ENCODE measurements at regions not wholly inside any gene's neighbourhood (a gene's known extent, or its start where the extent isn't known, plus 50 kb on each side); places are given as distances from the start of the nearest gene placed in this dataset.

DNA sequence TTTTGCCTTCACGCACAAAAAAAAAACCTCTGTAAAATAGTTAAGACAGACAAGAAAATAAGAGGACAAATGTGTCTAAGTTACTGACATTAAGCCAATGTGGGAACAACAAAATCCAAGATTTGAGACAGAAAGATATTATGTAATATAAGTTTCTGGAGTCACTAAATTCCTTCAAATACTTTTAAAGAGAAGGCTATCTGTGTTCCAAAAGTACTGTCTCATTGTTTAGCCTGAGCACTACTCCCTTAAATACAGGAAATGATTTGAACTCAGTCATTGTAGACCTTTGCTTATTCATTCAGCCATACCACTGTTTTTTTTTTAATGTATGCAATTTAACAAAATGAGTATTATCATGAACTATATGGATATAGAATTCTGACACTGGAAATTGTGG lies 82.7 kb upstream of the KITLG start:
- intact Hi-C loops (cut with DNase I), result no loop called here
- no peak for ATAC-seq (ENCODE audit: low FRiP score)
- no peaks in the 10 kb centered on the region for H3K27me3 ChIP-seq (ENCODE audit: control insufficient read depth in 1 of 2, insufficient read depth in 2 of 2, low read length in 1 of 2)
- no peaks in the 10 kb centered on the region for H3K4me1 ChIP-seq (ENCODE audit: control insufficient read depth in 1 of 2, insufficient read depth in 2 of 2, low read length in 2 of 2)
- DNase-seq, result no peak
- H3K9me3 ChIP-seq (ENCODE audit: control insufficient read depth, low read length), result no peaks in the 10 kb centered on the region
- no peak overlapping the region for H3K4me3 ChIP-seq (ENCODE audit: low read length in 2 of 2)
- no peak overlapping the region for H3K27ac ChIP-seq (ENCODE audit: low read depth in 1 of 2, low read length in 2 of 2)
- WGBS, 2 donors, result 82 to 83% methylated on average over 1 of the region's 1 CpG
- no peaks in the 10 kb centered on the region for H3K36me3 ChIP-seq (ENCODE audit: control insufficient read depth in 1 of 2, insufficient read depth in 2 of 2, low read length in 1 of 2)

DNA sequence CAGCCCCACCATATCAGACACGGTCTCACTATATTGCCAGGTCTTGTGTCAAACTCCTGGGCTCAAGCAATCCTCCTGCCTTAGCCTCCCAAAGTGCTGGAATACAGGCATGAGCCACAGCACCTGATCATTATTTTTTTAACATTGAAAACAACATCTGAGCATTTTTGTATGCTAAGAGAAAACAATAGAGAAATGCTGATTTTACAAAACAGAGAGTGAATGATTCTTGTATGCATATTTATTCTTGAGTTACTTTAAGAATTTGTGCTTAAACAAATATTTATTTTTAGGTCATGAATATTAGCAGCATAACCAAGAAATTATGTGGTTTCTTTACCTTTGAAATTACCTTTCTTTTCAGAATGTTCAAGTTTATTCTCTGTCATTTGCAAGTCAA lies 81.8 kb upstream of the KITLG start:
- 88 to 95% methylated on average over 1 of the region's 1 CpG for WGBS, 2 donors
- Histone ChIP-seq H3K27ac (ENCODE audit: low read depth in 1 of 2, low read length in 2 of 2) (no peak overlapping the region), H3K4me1 (ENCODE audit: control insufficient read depth in 1 of 2, insufficient read depth in 2 of 2, low read length in 2 of 2) (no peaks in the 10 kb centered on the region), H3K9me3 (ENCODE audit: control insufficient read depth, low read length) (no peaks in the 10 kb centered on the region), H3K36me3 (ENCODE audit: control insufficient read depth in 1 of 2, insufficient read depth in 2 of 2, low read length in 1 of 2) (no peaks in the 10 kb centered on the region), H3K27me3 (ENCODE audit: control insufficient read depth in 1 of 2, insufficient read depth in 2 of 2, low read length in 1 of 2) (no peaks in the 10 kb centered on the region), H3K4me3 (ENCODE audit: low read length in 2 of 2) (no peak overlapping the region)
- intact Hi-C loops (cut with DNase I), result no loop called here
- ATAC-seq (ENCODE audit: low FRiP score) (no peak), DNase-seq (no peak)

DNA sequence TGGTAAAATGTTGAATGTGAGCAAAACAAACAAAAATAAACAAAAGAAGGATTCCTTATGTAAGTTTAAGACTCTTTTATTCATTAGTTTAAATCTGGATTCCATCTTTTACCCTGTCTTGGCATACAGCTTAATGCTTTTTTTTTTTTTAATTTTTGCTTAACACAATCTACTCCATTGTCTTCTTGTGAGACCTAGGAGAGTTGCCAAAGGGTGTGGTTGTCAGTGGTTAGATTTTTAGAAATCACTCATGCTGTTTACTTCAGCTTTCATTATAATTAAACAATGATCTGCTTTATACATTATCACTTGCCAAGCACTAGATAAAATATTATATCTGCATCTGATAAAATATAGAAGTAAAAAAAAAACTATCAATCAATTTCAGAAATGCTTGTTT lies 77.7 kb upstream of the KITLG start:
- Histone ChIP-seq H3K36me3 (ENCODE audit: control insufficient read depth in 1 of 2, insufficient read depth in 2 of 2, low read length in 1 of 2) (no peaks in the 10 kb centered on the region), H3K4me3 (ENCODE audit: low read length in 2 of 2) (no peak overlapping the region), H3K27ac (ENCODE audit: low read depth in 1 of 2, low read length in 2 of 2) (no peak overlapping the region), H3K27me3 (ENCODE audit: control insufficient read depth in 1 of 2, insufficient read depth in 2 of 2, low read length in 1 of 2) (no peaks in the 10 kb centered on the region), H3K9me3 (ENCODE audit: control insufficient read depth, low read length) (no peaks in the 10 kb centered on the region), H3K4me1 (ENCODE audit: control insufficient read depth in 1 of 2, insufficient read depth in 2 of 2, low read length in 2 of 2) (no peaks in the 10 kb centered on the region)
- DNase-seq (no peak), ATAC-seq (ENCODE audit: low FRiP score) (no peak)
- intact Hi-C loops (cut with DNase I), result loop anchor here in 1 of 2 donors (5.0 kb wide), 1 partner anchor 446 kb away; no protein-coding TSS in a partner anchor

DNA sequence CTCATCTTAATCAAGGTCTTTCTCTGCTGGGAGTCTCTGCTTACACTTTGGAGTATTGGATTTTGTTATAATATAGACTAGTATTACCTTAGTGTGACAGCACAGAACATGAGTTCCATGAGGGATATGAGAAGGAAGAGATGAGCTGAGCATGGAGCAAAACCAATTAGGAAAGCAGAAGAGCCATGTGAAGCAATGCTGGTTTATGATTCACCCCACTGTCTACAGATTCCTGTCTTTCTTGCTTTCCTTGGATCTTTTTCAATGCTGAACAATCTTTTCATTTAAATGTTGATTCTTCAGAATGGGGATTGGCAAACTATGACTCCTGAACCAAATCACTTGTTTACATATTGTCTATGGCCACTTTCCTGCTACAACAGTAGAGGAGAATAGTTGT lies 70.4 kb upstream of the KITLG start:
- intact Hi-C loops (cut with DNase I), result no loop called here
- DNase-seq, result no peak

DNA sequence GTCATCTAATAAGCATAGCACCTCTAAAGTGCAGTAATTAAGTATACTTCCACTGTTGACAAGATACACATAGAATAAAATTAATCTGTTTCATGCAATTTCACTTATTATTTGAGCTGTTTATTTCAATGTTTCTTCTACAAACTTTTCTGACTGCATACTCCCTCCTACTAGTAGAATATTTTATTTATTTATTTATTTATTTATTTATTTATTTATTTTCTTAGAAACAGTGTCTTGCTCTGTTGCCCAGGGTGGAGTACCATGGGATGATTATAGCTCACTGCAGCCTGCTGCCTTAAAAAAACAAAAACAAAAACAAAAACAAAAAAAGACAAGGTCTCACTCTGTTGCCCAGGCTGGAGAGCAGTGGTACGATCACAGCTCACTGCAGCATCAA lies 68.4 kb upstream of the KITLG start:
- H3K4me1 ChIP-seq (ENCODE audit: control insufficient read depth in 1 of 2, insufficient read depth in 2 of 2, low read length in 2 of 2), result no peaks in the 10 kb centered on the region

More for the DNA sequence above, 70.4 kb upstream of the KITLG start:
- no peaks in the 10 kb centered on the region for H3K4me1 ChIP-seq (ENCODE audit: control insufficient read depth in 1 of 2, insufficient read depth in 2 of 2, low read length in 2 of 2)
- H3K27ac ChIP-seq (ENCODE audit: low read depth in 1 of 2, low read length in 2 of 2), result no peak overlapping the region
- no peak overlapping the region for H3K4me3 ChIP-seq (ENCODE audit: low read length in 2 of 2)
- ATAC-seq (ENCODE audit: low FRiP score), result no peak
- H3K36me3 ChIP-seq (ENCODE audit: control insufficient read depth in 1 of 2, insufficient read depth in 2 of 2, low read length in 1 of 2), result no peaks in the 10 kb centered on the region
- no peaks in the 10 kb centered on the region for H3K27me3 ChIP-seq (ENCODE audit: control insufficient read depth in 1 of 2, insufficient read depth in 2 of 2, low read length in 1 of 2)
- no peaks in the 10 kb centered on the region for H3K9me3 ChIP-seq (ENCODE audit: control insufficient read depth, low read length)

DNA sequence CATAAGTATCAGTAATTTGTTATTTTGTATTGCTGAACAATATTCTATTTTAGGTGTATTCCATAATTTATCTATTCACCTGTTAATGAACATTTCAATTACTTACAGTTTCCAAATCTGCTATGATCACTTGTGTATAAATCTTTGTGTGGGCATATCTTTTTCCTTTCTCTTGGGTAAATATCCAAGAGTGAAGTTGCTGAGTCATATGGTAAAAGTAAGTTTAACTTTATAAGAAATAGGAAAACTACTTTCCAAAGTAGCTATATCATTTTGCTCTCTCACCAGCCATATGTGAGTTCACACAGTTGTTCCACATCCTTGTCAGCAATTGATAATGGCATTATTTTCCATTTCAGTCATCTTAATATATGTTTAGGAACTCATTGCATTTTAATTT lies 66.6 kb upstream of the KITLG start:
- no peaks in the 10 kb centered on the region for H3K4me1 ChIP-seq (ENCODE audit: control insufficient read depth in 1 of 2, insufficient read depth in 2 of 2, low read length in 2 of 2)

More for the DNA sequence above, 68.4 kb upstream of the KITLG start:
- ATAC-seq (ENCODE audit: low FRiP score) (no peak), DNase-seq (no peak)
- 96% methylated on average over 1 of the region's 1 CpG for whole genome bisulfite sequencing, 2 donors
- H3K36me3 ChIP-seq (ENCODE audit: control insufficient read depth in 1 of 2, insufficient read depth in 2 of 2, low read length in 1 of 2), result no peaks in the 10 kb centered on the region
- H3K9me3 ChIP-seq (ENCODE audit: control insufficient read depth, low read length), result no peaks in the 10 kb centered on the region
- no peak overlapping the region for H3K27ac ChIP-seq (ENCODE audit: low read depth in 1 of 2, low read length in 2 of 2)
- intact Hi-C loops (cut with DNase I), result no loop called here
- H3K27me3 ChIP-seq (ENCODE audit: control insufficient read depth in 1 of 2, insufficient read depth in 2 of 2, low read length in 1 of 2), result no peaks in the 10 kb centered on the region
- H3K4me3 ChIP-seq (ENCODE audit: low read length in 2 of 2), result no peak overlapping the region

DNA sequence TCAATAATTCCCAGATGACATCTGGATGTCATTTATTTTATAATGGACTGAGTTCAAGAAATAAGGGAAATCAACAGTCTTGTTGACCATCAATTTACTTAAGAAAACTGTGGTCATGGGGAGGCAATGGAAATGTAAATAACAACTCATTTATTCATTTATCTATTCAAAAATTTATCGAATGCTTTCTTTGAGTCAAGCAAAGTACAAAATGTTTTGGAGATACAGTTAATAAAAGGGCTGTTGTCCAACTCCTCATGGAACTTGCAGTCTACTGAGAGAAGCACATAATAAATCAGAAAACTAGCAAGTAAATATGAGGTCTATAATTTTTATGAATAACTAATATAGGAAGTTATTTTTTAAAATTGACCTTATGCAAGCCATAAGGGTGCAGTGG lies 65.5 kb upstream of the KITLG start:
- H3K36me3 ChIP-seq (ENCODE audit: control insufficient read depth in 1 of 2, insufficient read depth in 2 of 2, low read length in 1 of 2), result no peaks in the 10 kb centered on the region
- ATAC-seq (ENCODE audit: low FRiP score) (no peak), DNase-seq (no peak)
- H3K9me3 ChIP-seq (ENCODE audit: control insufficient read depth, low read length), result no peaks in the 10 kb centered on the region
- no peaks in the 10 kb centered on the region for H3K27me3 ChIP-seq (ENCODE audit: control insufficient read depth in 1 of 2, insufficient read depth in 2 of 2, low read length in 1 of 2)
- H3K27ac ChIP-seq (ENCODE audit: low read depth in 1 of 2, low read length in 2 of 2), result no peak overlapping the region
- intact Hi-C loops (cut with DNase I), result no loop called here
- 85 to 98% methylated on average over 1 of the region's 1 CpG for WGBS, 2 donors
- H3K4me3 ChIP-seq (ENCODE audit: low read length in 2 of 2), result no peak overlapping the region
- no peaks in the 10 kb centered on the region for H3K4me1 ChIP-seq (ENCODE audit: control insufficient read depth in 1 of 2, insufficient read depth in 2 of 2, low read length in 2 of 2)

More for the DNA sequence above, 66.6 kb upstream of the KITLG start:
- ATAC-seq (ENCODE audit: low FRiP score) (no peak), DNase-seq (no peak)
- Histone ChIP-seq H3K4me3 (ENCODE audit: low read length in 2 of 2) (no peak overlapping the region), H3K9me3 (ENCODE audit: control insufficient read depth, low read length) (no peaks in the 10 kb centered on the region), H3K36me3 (ENCODE audit: control insufficient read depth in 1 of 2, insufficient read depth in 2 of 2, low read length in 1 of 2) (no peaks in the 10 kb centered on the region), H3K27me3 (ENCODE audit: control insufficient read depth in 1 of 2, insufficient read depth in 2 of 2, low read length in 1 of 2) (no peaks in the 10 kb centered on the region), H3K27ac (ENCODE audit: low read depth in 1 of 2, low read length in 2 of 2) (no peak overlapping the region)
- intact Hi-C loops (cut with DNase I), result no loop called here

DNA sequence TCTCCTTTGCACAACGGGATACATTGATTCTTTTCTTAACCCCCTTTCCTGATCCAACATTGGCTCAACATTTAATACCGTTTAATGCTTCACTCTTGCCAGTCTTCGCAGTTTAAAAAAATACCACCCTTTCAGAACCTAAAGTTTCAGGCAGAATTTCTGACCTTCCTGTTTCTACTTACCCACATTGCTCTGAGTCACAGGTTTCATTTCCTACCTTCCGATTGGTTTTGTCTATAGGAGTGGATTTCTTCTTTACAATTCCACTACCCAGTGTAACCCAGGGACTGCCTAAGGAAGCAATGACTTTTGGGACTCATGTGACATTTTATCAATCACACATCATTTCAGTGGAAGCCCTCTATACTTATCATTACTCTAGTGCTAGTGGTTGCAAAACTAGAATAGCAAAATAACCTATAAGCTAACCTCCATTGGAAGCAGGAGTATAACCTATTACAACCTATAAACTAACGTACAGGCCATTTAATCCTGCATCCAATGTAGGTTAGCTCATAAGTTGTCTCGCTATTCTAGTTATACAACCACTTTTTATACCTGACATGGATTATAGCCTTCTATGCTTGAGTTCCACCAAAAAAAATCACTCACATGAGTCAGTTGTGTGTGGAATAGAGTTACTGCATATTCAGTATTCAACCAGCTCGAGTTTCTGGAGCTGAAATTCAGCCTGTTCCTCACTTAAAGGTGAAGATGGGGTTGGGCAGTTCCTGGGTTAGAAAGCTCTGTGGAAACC lies 64.9 kb upstream of the KITLG start:
- no peaks in the 10 kb centered on the region for H3K27me3 ChIP-seq (ENCODE audit: control insufficient read depth in 1 of 2, insufficient read depth in 2 of 2, low read length in 1 of 2)
- DNase-seq, result no peak
- no peak overlapping the region for H3K27ac ChIP-seq (ENCODE audit: low read depth in 1 of 2, low read length in 2 of 2)
- intact Hi-C loops (cut with DNase I), result no loop called here
- H3K9me3 ChIP-seq (ENCODE audit: control insufficient read depth, low read length), result no peaks in the 10 kb centered on the region
- H3K4me3 ChIP-seq (ENCODE audit: low read length in 2 of 2), result no peak overlapping the region
- no peaks in the 10 kb centered on the region for H3K4me1 ChIP-seq (ENCODE audit: control insufficient read depth in 1 of 2, insufficient read depth in 2 of 2, low read length in 2 of 2)
- no peaks in the 10 kb centered on the region for H3K36me3 ChIP-seq (ENCODE audit: control insufficient read depth in 1 of 2, insufficient read depth in 2 of 2, low read length in 1 of 2)
- 90 to 91% methylated on average over 7 of the region's 7 CpGs for WGBS, 2 donors
- no peak for ATAC-seq (ENCODE audit: low FRiP score)

DNA sequence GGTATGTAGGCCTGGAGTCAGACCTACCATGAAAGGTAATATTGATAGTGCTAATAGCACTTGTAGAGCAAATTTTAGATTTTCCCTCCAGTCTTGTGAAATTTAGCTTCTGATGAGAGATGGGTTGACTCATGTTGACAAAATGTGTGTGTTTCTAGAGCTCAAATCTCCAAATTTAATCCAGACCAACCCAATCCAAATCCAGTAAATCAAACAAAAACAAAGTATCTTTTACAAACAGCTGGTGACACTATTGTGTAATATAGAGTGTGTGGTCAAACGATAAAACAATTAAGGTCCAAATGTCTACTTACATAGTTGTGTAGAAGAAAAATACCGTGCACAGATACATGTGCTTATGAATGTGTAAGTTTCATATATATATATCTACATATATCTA lies 63.4 kb upstream of the KITLG start:
- no peaks in the 10 kb centered on the region for H3K27me3 ChIP-seq (ENCODE audit: control insufficient read depth in 1 of 2, insufficient read depth in 2 of 2, low read length in 1 of 2)
- no peaks in the 10 kb centered on the region for H3K36me3 ChIP-seq (ENCODE audit: control insufficient read depth in 1 of 2, insufficient read depth in 2 of 2, low read length in 1 of 2)
- H3K9me3 ChIP-seq (ENCODE audit: control insufficient read depth, low read length), result no peaks in the 10 kb centered on the region
- ATAC-seq (ENCODE audit: low FRiP score) (no peak), DNase-seq (no peak)
- WGBS, 2 donors, result 87 to 88% methylated on average over 2 of the region's 2 CpGs
- no peak overlapping the region for H3K27ac ChIP-seq (ENCODE audit: low read depth in 1 of 2, low read length in 2 of 2)
- H3K4me3 ChIP-seq (ENCODE audit: low read length in 2 of 2), result no peak overlapping the region
- H3K4me1 ChIP-seq (ENCODE audit: control insufficient read depth in 1 of 2, insufficient read depth in 2 of 2, low read length in 2 of 2), result no peaks in the 10 kb centered on the region
- intact Hi-C loops (cut with DNase I), result no loop called here

Measured in aorta (tissue), 5 donors.